Activated CD8-positive, alpha-beta T cell treated with anti-CD3 and anti-CD28 coated beads for 36 hours (primary cell): ENCODE measurements at regions not wholly inside any gene's neighbourhood (a gene's known extent, or its start where the extent isn't known, plus 50 kb on each side); places are given as distances from the start of the nearest gene placed in this dataset.

Experiments
- ATAC-seq: fragments of 200-7000 bp; cut with Tn5 transposase; one replicate; pipeline ENCODE4 v1.10.0; 2021; ENCODE audit warnings: mild to moderate bottlenecking, moderate library complexity
- CTCF ChIA-PET: fragments of 350-600 bp; sonication (Branson Sonifier 250); formaldehyde crosslinking; loops from one replicate; lab custom pipeline; 2021; ENCODE audit warnings: antibody characterized with exemption; lab: Charles Lee
- POLR2A ChIA-PET: fragments of 350-600 bp; sonication (Branson Sonifier 250); formaldehyde crosslinking; loops from one replicate; lab custom pipeline; 2021; ENCODE audit warnings: antibody characterized with exemption; lab: Charles Lee
- DNase-seq: peaks from one replicate; pipeline ENCODE4 v3.0.0-alpha.2; 2020
- H3K27ac Mint-ChIP-seq: one replicate; pipeline ENCODE4 v1.8.0; 2021; ENCODE audit warnings: mild to moderate bottlenecking, mixed read lengths
- H3K27me3 Mint-ChIP-seq: one replicate; pipeline ENCODE4 v1.8.0; 2021; ENCODE audit warnings: mixed read lengths
- H3K36me3 Mint-ChIP-seq: one replicate; pipeline ENCODE4 v1.8.0; 2021; ENCODE audit warnings: low read depth, mixed read lengths
- H3K4me1 Mint-ChIP-seq: one replicate; pipeline ENCODE4 v1.8.0; 2021; ENCODE audit warnings: low read depth, mixed read lengths
- H3K4me3 Mint-ChIP-seq: one replicate; pipeline ENCODE4 v1.8.0; 2021; ENCODE audit warnings: mild to moderate bottlenecking, moderate library complexity, mixed read lengths
- H3K9me3 Mint-ChIP-seq: one replicate; pipeline ENCODE4 v1.8.0; 2021; ENCODE audit warnings: mixed read lengths
- CTCF ChIP-seq: fragments of 200-600 bp; IDR thresholded peaks from one replicate; pipeline ENCODE4 v1.8.0; 2022; ENCODE audit warnings: antibody characterized with exemption, mild to moderate bottlenecking
- intact Hi-C: fragments of 100-400 bp; cut with micrococcal nuclease; formaldehyde crosslinking; loops from one replicate; pipeline ENCODE4 v1.10.0; 2022

GRCh38 chr5:125713109-125713805 lies 710.0 kb upstream of the GRAMD2B start:
- H3K36me3 Mint-ChIP-seq, result no peaks in the 10 kb centered on the region
- DNase-seq (no peak), ATAC-seq (no peak)
- H3K4me1 Mint-ChIP-seq, result no peaks in the 10 kb centered on the region
- H3K27me3 Mint-ChIP-seq, result no peaks in the 10 kb centered on the region
- intact Hi-C loops, result no loop called here
- peaks cover 10% of the 10 kb centered on the region for H3K9me3 Mint-ChIP-seq
- no peak overlapping the region for H3K27ac Mint-ChIP-seq
- POLR2A ChIA-PET, result no interaction called here
- CTCF ChIA-PET, result no interaction called here
- no peak for TF ChIP-seq CTCF
- H3K4me3 Mint-ChIP-seq, result no peak overlapping the region

- no peak for ATAC-seq
- Mint-ChIP-seq H3K27me3 (no peaks in the 10 kb centered on the region), H3K27ac (no peak overlapping the region), H3K36me3 (no peaks in the 10 kb centered on the region), H3K9me3 (peaks cover 2% of the 10 kb centered on the region), H3K4me1 (no peaks in the 10 kb centered on the region), H3K4me3 (no peak overlapping the region)
- TF ChIP-seq CTCF, result no peak
- ChIA-PET CTCF (no interaction called here), POLR2A (no interaction called here)
- DNase-seq, result no peak
- intact Hi-C loops, result no loop called here
These were observed 708.0 kb upstream of the GRAMD2B start for GRCh38 chr5:125715216-125715615.

- intact Hi-C loops, result no loop called here
- Mint-ChIP-seq H3K4me3 (no peak overlapping the region), H3K9me3 (peaks cover 2% of the 10 kb centered on the region), H3K4me1 (no peaks in the 10 kb centered on the region), H3K27me3 (no peaks in the 10 kb centered on the region), H3K27ac (no peak overlapping the region), H3K36me3 (no peaks in the 10 kb centered on the region)
- DNase-seq (no peak), ATAC-seq (no peak)
- POLR2A ChIA-PET, result no interaction called here
- no peak for TF ChIP-seq CTCF
- CTCF ChIA-PET, result no interaction called here
These were observed 706.0 kb upstream of the GRAMD2B start for GRCh38 chr5:125717209-125717608.

DNA sequence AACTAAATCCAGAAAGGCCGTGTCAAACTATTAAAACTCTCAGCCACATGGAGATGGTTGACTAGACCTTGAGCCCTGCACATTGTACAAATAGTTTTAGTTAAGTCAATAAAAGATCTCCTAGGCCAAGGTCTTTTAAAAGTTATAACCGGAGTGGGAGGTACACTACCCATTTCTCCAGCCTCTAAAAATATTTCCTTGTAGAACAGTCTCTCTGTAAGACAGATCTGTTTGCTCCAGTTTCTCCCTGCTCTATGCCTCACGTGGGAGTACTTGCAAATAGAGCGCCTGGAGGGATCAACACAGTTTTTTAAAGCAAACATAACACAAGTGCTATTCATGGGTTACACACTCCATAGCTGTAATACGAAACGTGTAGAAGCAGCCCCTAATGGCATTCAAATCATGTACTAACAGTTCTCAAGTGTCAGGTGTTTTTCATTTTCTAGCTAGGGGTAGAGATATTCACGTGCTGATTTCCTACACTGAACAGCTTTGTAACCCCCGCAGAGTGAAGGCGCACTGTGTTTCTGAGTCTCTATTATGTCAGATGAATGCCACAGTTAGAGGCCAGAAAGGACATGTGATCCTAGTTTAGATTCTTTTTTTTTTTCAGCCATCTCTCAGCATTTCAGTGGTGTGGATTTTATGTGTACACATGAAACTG lies 703.4 kb upstream of the GRAMD2B start:
- ChIA-PET POLR2A (no interaction called here), CTCF (no interaction called here)
- no peaks in the 10 kb centered on the region for H3K4me1 Mint-ChIP-seq
- H3K9me3 Mint-ChIP-seq, result peaks cover 2% of the 10 kb centered on the region
- no peaks in the 10 kb centered on the region for H3K36me3 Mint-ChIP-seq
- TF ChIP-seq CTCF, result no peak
- intact Hi-C loops, result no loop called here
- H3K4me3 Mint-ChIP-seq, result no peak overlapping the region
- no peak overlapping the region for H3K27ac Mint-ChIP-seq
- DNase-seq (no peak), ATAC-seq (no peak)
- H3K27me3 Mint-ChIP-seq, result no peaks in the 10 kb centered on the region

GRCh38 chr5:125720348-125720685 lies 702.9 kb upstream of the GRAMD2B start:
- Mint-ChIP-seq H3K4me3 (no peak overlapping the region), H3K4me1 (no peaks in the 10 kb centered on the region), H3K9me3 (peaks cover 2% of the 10 kb centered on the region), H3K36me3 (no peaks in the 10 kb centered on the region), H3K27me3 (no peaks in the 10 kb centered on the region), H3K27ac (no peak overlapping the region)
- TF ChIP-seq CTCF, result no peak
- POLR2A ChIA-PET, result no interaction called here
- no peak for DNase-seq
- intact Hi-C loops, result no loop called here
- CTCF ChIA-PET, result no interaction called here
- no peak for ATAC-seq
